HFFc6 (cell line): ENCODE measurements at regions not wholly inside any gene's neighbourhood (a gene's known extent, or its start where the extent isn't known, plus 50 kb on each side); places are given as distances from the start of the nearest gene placed in this dataset.
A peak's percentile ranks its signal among the peaks of the same experiment; 100 is the strongest.

Experiments
- DNase-seq: peaks from one replicate; pipeline ENCODE4 v3.0.0-alpha.2; 2018
- H3K27ac Mint-ChIP-seq: 2 replicates; pipeline ENCODE4 v1.8.0; 2020; ENCODE audit warnings: mild to moderate bottlenecking, mixed read lengths
- H3K27me3 Mint-ChIP-seq: 2 replicates; pipeline ENCODE4 v1.8.0; 2021; ENCODE audit warnings: mild to moderate bottlenecking, moderate library complexity, mixed read lengths; ENCODE audit not compliant: insufficient read depth
- H3K36me3 Mint-ChIP-seq: 2 replicates; pipeline ENCODE4 v1.8.0; 2021; ENCODE audit warnings: low read depth, mixed read lengths
- H3K4me1 Mint-ChIP-seq: 2 replicates; pipeline ENCODE4 v1.8.0; 2020; ENCODE audit warnings: low read depth, mixed read lengths
- H3K4me3 Mint-ChIP-seq: 2 replicates; pipeline ENCODE4 v1.8.0; 2020; ENCODE audit warnings: mild to moderate bottlenecking, moderate library complexity, mixed read lengths
- H3K9me3 Mint-ChIP-seq: 2 replicates; pipeline ENCODE4 v1.8.0; 2020; ENCODE audit warnings: mild to moderate bottlenecking, mixed read lengths
- TF ChIP-seq, protein P1 (sequence below): fragments of 200-600 bp; sonication (generic); IDR thresholded peaks from 2 replicates; pipeline ENCODE4 v1.5.0; 2021; ENCODE audit warnings: antibody characterized with exemption, mild to moderate bottlenecking

DNA sequence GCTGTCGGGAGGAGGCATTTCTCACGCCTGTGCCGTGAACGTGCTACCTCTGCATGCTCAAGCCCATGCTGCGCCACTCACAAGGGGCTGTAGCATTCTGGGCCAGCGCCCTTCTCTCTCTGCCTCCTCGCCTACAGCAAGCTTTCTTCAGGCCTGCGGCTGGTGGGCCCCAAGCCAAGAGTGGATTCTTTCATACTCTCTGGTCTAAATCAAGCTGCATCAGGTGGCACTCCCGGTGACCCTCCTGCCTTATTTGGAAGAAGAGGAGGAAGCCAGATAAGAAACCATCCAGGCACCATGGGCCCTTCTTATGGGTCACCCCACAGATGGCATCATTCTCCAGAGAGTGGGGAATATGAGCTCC lies 86.7 kb upstream of the DUSP5 start:
- Mint-ChIP-seq H3K4me1 (peaks cover 97% of the 10 kb centered on the region), H3K27ac (peak overlapping the region; percentile 98), H3K4me3 (peak overlapping the region; percentile 74), H3K27me3 (no peaks in the 10 kb centered on the region), H3K9me3 (no peaks in the 10 kb centered on the region), H3K36me3 (no peaks in the 10 kb centered on the region)
- DNase-seq: peak; percentile 81
- TF ChIP-seq, protein P1, sequence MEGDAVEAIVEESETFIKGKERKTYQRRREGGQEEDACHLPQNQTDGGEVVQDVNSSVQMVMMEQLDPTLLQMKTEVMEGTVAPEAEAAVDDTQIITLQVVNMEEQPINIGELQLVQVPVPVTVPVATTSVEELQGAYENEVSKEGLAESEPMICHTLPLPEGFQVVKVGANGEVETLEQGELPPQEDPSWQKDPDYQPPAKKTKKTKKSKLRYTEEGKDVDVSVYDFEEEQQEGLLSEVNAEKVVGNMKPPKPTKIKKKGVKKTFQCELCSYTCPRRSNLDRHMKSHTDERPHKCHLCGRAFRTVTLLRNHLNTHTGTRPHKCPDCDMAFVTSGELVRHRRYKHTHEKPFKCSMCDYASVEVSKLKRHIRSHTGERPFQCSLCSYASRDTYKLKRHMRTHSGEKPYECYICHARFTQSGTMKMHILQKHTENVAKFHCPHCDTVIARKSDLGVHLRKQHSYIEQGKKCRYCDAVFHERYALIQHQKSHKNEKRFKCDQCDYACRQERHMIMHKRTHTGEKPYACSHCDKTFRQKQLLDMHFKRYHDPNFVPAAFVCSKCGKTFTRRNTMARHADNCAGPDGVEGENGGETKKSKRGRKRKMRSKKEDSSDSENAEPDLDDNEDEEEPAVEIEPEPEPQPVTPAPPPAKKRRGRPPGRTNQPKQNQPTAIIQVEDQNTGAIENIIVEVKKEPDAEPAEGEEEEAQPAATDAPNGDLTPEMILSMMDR: peak; percentile 6; the same call in 1 of the 2 replicates

DNA sequence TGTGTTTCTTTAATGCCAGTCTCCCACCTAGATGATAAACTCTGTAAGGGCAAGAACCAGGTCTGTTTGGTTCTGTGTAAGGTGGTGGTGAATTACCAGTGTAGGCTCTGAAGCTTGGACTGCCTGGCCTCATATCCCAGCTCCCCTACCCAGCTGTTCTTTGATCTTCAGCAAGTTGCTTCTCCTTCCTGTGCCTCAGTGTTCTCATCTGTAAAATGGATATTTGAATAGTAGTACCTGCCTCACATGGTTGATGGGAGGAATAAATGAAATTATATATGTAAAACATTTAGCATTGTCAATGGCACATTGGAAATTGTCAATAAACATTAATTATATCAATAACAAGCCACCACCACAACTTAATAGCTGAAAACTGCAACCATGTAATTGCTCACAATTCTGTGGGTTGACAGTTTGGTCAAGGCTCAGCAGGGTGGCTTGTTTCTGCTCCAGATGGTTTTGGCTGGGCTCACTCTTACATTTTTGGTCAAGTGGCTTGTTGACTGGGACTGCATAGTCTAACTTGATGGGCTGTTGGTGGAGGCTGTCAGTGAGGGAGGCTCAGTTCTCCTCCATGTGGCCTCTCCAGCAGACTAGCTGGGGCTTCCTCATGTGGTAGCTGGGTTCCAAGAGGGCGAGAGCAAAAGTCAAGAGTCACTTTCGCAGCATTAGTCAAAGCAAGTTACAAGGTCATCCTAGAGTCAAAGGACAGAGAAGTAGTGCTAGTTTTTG lies 84.5 kb upstream of the DUSP5 start:
- Mint-ChIP-seq H3K4me3 (no peak overlapping the region), H3K27me3 (no peaks in the 10 kb centered on the region), H3K4me1 (peaks cover 89% of the 10 kb centered on the region), H3K36me3 (no peaks in the 10 kb centered on the region), H3K9me3 (no peaks in the 10 kb centered on the region), H3K27ac (peak overlapping the region; percentile 77)
- TF ChIP-seq, protein P1: no peak
- no peak for DNase-seq

DNA sequence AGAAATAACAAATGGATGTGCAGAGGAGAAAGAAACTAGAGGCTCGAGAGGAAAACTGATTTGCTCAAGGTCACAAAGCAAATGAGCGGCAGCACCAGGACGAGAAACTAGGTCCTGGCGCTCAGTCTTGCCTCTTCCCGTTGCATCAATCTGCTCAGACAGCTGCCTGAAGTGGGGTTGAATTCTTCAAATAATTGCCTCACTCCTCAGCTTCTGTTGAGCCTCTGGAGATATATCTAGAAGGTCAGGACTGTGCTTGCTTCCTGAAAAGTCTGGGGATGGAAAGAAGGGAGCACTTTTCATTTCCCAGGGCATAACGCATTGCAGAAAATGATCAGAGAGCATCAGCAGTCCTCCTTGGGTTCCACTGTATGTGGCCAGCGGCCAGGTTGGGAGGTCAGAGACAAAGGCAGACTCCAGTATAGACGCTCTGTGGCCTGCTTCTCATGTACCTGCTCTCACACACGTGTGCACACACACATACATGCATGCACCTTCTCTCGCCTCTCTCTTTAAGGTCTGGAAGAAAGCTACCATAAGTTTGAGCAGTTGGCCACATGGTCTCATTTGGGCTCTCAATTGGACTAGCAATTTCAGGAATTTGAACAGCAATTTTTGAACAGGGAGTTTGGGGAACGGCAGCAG lies 83.7 kb upstream of the DUSP5 start:
- Mint-ChIP-seq H3K27ac (peak overlapping the region; percentile 77), H3K4me3 (peak overlapping the region; percentile 22), H3K9me3 (no peaks in the 10 kb centered on the region), H3K36me3 (no peaks in the 10 kb centered on the region), H3K27me3 (no peaks in the 10 kb centered on the region), H3K4me1 (peaks cover 81% of the 10 kb centered on the region)
- no peak for DNase-seq
- TF ChIP-seq, protein P1: no peak

DNA sequence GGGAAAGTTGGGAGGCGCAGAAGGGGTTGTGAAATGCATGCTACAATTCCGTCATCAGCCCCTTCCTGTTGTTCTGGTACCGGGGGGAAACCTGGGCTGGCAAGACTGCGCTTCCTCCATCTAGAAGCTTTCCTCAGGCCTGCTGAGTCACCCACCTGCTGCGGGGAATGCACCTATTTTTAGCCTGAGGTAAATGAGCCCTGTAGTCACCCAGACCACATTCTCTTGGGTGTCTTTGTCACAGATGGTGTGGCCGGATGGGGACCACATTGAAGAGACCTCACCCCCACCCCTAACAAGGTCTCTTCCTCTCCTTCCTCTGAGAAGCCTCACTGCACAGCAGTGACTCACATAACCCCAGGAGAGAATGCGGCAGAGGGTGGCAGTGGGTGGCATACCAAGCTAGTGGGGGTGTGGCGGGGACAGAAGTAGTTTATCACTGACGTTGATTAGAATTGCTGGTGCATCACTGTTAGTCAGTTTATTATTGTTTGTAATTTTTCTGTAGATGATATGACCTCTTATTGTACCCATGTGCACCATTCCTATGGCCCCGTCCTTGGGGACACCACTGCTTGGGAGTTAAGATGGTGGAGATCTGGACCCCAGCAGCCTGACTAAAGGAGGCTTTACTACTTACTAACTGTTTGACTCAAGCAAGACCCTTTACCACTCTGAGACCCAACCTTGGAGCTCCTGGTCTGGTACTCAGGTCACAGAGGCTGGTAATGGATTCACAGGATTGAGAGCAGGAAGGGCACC lies 83.0 kb upstream of the DUSP5 start:
- TF ChIP-seq, protein P1: no peak
- H3K27me3 Mint-ChIP-seq: no peaks in the 10 kb centered on the region
- H3K4me3 Mint-ChIP-seq: peak overlapping the region; percentile 22
- no peaks in the 10 kb centered on the region for H3K9me3 Mint-ChIP-seq
- H3K36me3 Mint-ChIP-seq: no peaks in the 10 kb centered on the region
- peak; percentile 58 for DNase-seq
- peak overlapping the region; percentile 77 for H3K27ac Mint-ChIP-seq
- H3K4me1 Mint-ChIP-seq: peaks cover 80% of the 10 kb centered on the region

DNA sequence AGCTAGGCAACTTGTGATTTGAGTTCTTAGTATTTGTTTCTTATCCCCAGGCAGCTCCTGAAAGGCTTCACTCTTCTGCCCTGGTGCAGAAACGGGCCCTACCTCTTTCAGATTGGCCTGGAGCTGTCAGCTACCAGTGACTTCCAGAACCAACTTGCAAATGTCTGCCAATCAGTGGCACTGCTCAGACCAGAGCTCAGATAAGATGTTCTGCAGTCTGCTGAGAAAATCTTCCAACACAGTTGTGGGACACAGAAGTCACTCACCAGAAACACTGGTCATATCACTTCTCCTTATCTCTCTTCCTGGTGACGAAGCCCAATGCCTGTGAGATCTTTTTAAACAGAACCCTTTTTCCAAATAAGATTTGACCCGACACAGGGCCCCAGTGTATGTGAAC lies 81.9 kb upstream of the DUSP5 start:
- H3K4me1 Mint-ChIP-seq: peaks cover 80% of the 10 kb centered on the region
- no peak overlapping the region for H3K4me3 Mint-ChIP-seq
- TF ChIP-seq, protein P1: no peak
- H3K27me3 Mint-ChIP-seq: no peaks in the 10 kb centered on the region
- no peak for DNase-seq
- no peaks in the 10 kb centered on the region for H3K36me3 Mint-ChIP-seq
- H3K27ac Mint-ChIP-seq: peak overlapping the region; percentile 38
- no peaks in the 10 kb centered on the region for H3K9me3 Mint-ChIP-seq
